HG03280 (cell line): ENCODE measurements at regions not wholly inside any gene's neighbourhood (a gene's known extent, or its start where the extent isn't known, plus 50 kb on each side); places are given as distances from the start of the nearest gene placed in this dataset.

ENCODE experiments used
- ATAC-seq: cut with Tn5 transposase; IDR thresholded peaks from one replicate; pipeline ENCODE4 v1.9.1; 2021; ENCODE audit warnings: mild to moderate bottlenecking, moderate library complexity; ENCODE audit not compliant: unreplicated experiment

DNA sequence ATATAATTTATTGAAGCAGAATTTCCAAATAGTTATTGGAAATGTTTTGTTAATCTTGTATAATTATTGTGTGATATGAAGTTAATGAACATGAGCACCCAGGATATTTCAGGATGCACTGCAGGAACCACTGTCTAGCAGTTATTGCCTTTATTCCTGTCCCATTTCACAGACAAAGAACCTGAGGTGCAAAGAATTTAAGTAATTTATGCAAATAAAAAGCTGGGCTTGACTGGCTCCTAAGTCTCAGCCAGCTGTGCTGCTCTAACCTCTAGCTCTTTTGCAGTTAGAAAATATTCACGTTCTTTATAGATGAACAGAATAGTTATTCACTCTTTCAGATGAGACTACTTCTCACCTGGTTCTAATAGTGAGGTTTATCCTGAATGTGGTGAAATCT, 50.0 kb upstream of the NUDT12 start:
- no peak for ATAC-seq
